ENCODE measurements at regions not wholly inside any gene's neighbourhood (a gene's known extent, or its start where the extent isn't known, plus 50 kb on each side); places are given as distances from the start of the nearest gene placed in this dataset.
A peak's percentile ranks its signal among the peaks of the same experiment; 100 is the strongest.

- peak in 2 of 3 experiments; percentile 49 to 86; a peak in 3 of 6 replicates for TF ChIP-seq ZBTB11 (CRISPR knock-in tag; IDR thresholded peaks at IDR 0.05)
- TF ChIP-seq MNT (conservative IDR thresholded peaks at IDR 0.05) = peak; percentile 54 to 72; a peak in 3 of 4 replicates
- no peak for TF ChIP-seq CBFA2T2 (conservative IDR thresholded peaks at IDR 0.05)
- TF ChIP-seq ARID1B (IDR thresholded peaks at IDR 0.05) = 0 out of 2 replicates have a peak, but pooled peaks have one; percentile 17
- peak; percentile 97 for TF ChIP-seq RBBP5 (IDR thresholded peaks at IDR 0.05; ENCODE audit: borderline replicate concordance, insufficient read depth, low read length, poor library complexity, severe bottlenecking)
- peak; percentile 66 for TF ChIP-seq ZBTB40 (IDR thresholded peaks at IDR 0.05)
- no peak for TF ChIP-seq ZBTB40 (CRISPR knock-in tag; IDR thresholded peaks at IDR 0.05)
- peak; percentile 99 for TF ChIP-seq MTA3 (IDR thresholded peaks at IDR 0.05; ENCODE audit: borderline replicate concordance)
- TF ChIP-seq E2F6 (IDR thresholded peaks at IDR 0.05; ENCODE audit: borderline replicate concordance in 1 of 2, extremely low read depth in 1 of 2, insufficient read depth in 1 of 2, insufficient read length in 1 of 2, low read depth in 1 of 2, low read length in 1 of 2, poor library complexity in 1 of 2, severe bottlenecking in 1 of 2) = peak; percentile 35 to 69
These were observed 2925.9 kb upstream of the OR11H1 start (continued) for GRCh38 chr22:12601870-12602779.
